K562 (cell line): ENCODE measurements at regions not wholly inside any gene's neighbourhood (a gene's known extent, or its start where the extent isn't known, plus 50 kb on each side); places are given as distances from the start of the nearest gene placed in this dataset.

Source experiments
- ATAC-seq: fragments of 200-7000 bp; cut with Tn5 transposase; 3 replicates; pipeline ENCODE4 v1.9.1; 2020; ENCODE audit warnings: moderate library complexity
- BruUV-seq: library from RNA; stranded (reverse); fragments of 400-500 nt; replicated peaks from 2 replicates; lab custom pipeline; 2021; lab: Mats Ljungman, UMichigan
- CTCF ChIA-PET: fragments of 300-600 bp; formaldehyde crosslinking; extraction: SDS; loops from one replicate; lab custom pipeline; 2021; ENCODE audit warnings: low intra/inter-chr PET ratio; lab: Yijun Ruan, JAX
- POLR2A ChIA-PET: fragments of 300-600, 350-650 bp; sonication (Branson Sonifier 250); formaldehyde crosslinking; extraction: SDS; loops from one replicate; lab custom pipeline; 2021; ENCODE audit warnings: antibody characterized with exemption, inconsistent platforms; lab: Yijun Ruan, JAX
- DNase-seq, 4 experiments: peaks; one replicate each; pipeline versions ENCODE4 v3.0.0 to v3.0.0-alpha.2; 2011 to 2018; ENCODE audit warnings: low spot score in 3 of 4, mixed read lengths in 3 of 4; ENCODE audit errors: extremely low read depth in 1 of 4
- FAIRE-seq: peaks from 2 replicates; lab custom pipeline; 2011; peaks lifted over from hg19 to GRCh38; lab: Jason Lieb, UNC
- H2AFZ ChIP-seq: 2 replicates; pipeline ENCODE4 v1.6.0; 2011; ENCODE audit warnings: low read depth, low read length, control low read depth, inconsistent platforms
- H3K27ac ChIP-seq: fragments of 200-600 bp; 3 replicates; pipeline ENCODE4 v1.8.0; 2011; ENCODE audit warnings: low read depth, mild to moderate bottlenecking, control low read depth, inconsistent platforms, low read length, moderate library complexity, mixed read lengths; ENCODE audit errors: extremely low read depth
- H3K27me3 ChIP-seq, 2 experiments: fragments of 300-600 bp in 1 of 2; 2 replicates in 1 of 2; 3 replicates in 1 of 2; pipeline versions ENCODE4 v1.6.0 to v1.8.0; 2011; ENCODE audit warnings: inconsistent platforms in 2 of 2, low read length in 2 of 2, mild to moderate bottlenecking in 1 of 2, mixed read lengths in 1 of 2, moderate library complexity in 1 of 2; ENCODE audit not compliant: control insufficient read depth in 2 of 2, insufficient read depth in 2 of 2
- H3K36me3 ChIP-seq: fragments of 300-600 bp; 3 replicates; pipeline ENCODE4 v1.8.0; 2011; ENCODE audit warnings: mild to moderate bottlenecking, low read length, inconsistent platforms; ENCODE audit not compliant: control insufficient read depth, insufficient read depth
- H3K4me1 ChIP-seq, 2 experiments: fragments of 200-600 bp in 1 of 2; replicated peaks in 1 of 2; 2 replicates in 1 of 2; 3 replicates in 1 of 2; pipeline versions ENCODE4 v1.5.1 to v1.8.0; 2011; ENCODE audit warnings: inconsistent platforms in 2 of 2, low read length in 2 of 2, mild to moderate bottlenecking in 1 of 2, mixed read lengths in 1 of 2, moderate library complexity in 1 of 2; ENCODE audit not compliant: control insufficient read depth in 2 of 2, insufficient read depth in 2 of 2
- H3K4me2 ChIP-seq: 2 replicates; pipeline ENCODE4 v1.6.1; 2011; ENCODE audit warnings: low read length, control low read depth, inconsistent platforms, mixed read lengths; ENCODE audit not compliant: insufficient read depth
- H3K4me3 ChIP-seq: fragments of 200-600 bp; sonication (generic), shearing (Covaris generic); 2 replicates; pipeline ENCODE4 v1.5.1; 2016; ENCODE audit warnings: control low read depth, inconsistent platforms
- H3K79me2 ChIP-seq: fragments of 200-600 bp; 3 replicates; pipeline ENCODE4 v1.8.0; 2011; ENCODE audit warnings: low read length, inconsistent platforms; ENCODE audit not compliant: control insufficient read depth, insufficient read depth
- H3K9ac ChIP-seq, 2 experiments: 2 replicates each; pipeline versions ENCODE4 v1.6.0 to v1.6.1; 2011; ENCODE audit warnings: low read depth in 2 of 2, low read length in 2 of 2, control low read depth in 1 of 2, inconsistent platforms in 1 of 2, mild to moderate bottlenecking in 1 of 2, mixed read lengths in 1 of 2; ENCODE audit not compliant: insufficient read depth in 1 of 2
- H3K9me1 ChIP-seq: one replicate; pipeline ENCODE4 v1.6.0; 2011; ENCODE audit warnings: inconsistent platforms, mild to moderate bottlenecking, low read length, moderate library complexity; ENCODE audit not compliant: control insufficient read depth, insufficient read depth
- H3K9me3 ChIP-seq: replicated peaks from 2 replicates; pipeline ENCODE4 v1.5.1; 2011; ENCODE audit warnings: low read depth, low read length, inconsistent platforms; ENCODE audit not compliant: control insufficient read depth, insufficient read depth
- H4K20me1 ChIP-seq: replicated peaks from 2 replicates; pipeline ENCODE4 v1.6.1; 2011; ENCODE audit warnings: low read length, inconsistent platforms, mixed read lengths; ENCODE audit not compliant: control insufficient read depth, insufficient read depth
- BMI1 ChIP-seq: fragments of 150-350 bp; IDR thresholded peaks from 2 replicates; pipeline ENCODE4 v1.6.1; 2014; ENCODE audit warnings: low read length
- ETV1 ChIP-seq: fragments of 450-650 bp; conservative IDR thresholded peaks from 2 replicates; pipeline ENCODE4 v1.6.1; 2016; ENCODE audit warnings: missing genetic modification characterization, control low read depth, low read depth, missing compliant biosample characterization
- HCFC1 ChIP-seq: IDR thresholded peaks from 2 replicates; pipeline ENCODE4 v1.6.1; 2012; ENCODE audit warnings: low read depth, low read length, improper control_type of control experiment
- PHB ChIP-seq: fragments of 250-450 bp; sonication (Bioruptor Pico); IDR thresholded peaks from 2 replicates; pipeline ENCODE4 v1.5.0; 2021
- ZNF184 ChIP-seq: sonication (generic); formaldehyde crosslinking; IDR thresholded peaks from 2 replicates; pipeline ENCODE4 v1.5.0; 2020; ENCODE audit warnings: missing genetic modification reagents
- ZNF589 ChIP-seq: fragments of 200-800 bp; sonication (Bioruptor generic); IDR thresholded peaks from 2 replicates; pipeline ENCODE4 v1.6.1; 2016; ENCODE audit warnings: low read depth, missing genetic modification characterization, missing compliant biosample characterization
- WGBS: fragments of 100-300 bp; shearing (Covaris generic); methylation state at CpG from one replicate; pipeline ENCODE4 v1.1.6; 2016; ENCODE audit warnings: low coverage, mixed read lengths; ENCODE audit not compliant: insufficient coverage; ENCODE audit errors: missing lambda C conversion rate; 5-methylcytosine and 5-hydroxymethylcytosine counted together
- in situ Hi-C: fragments of 300-500 bp; cut with MboI; formaldehyde crosslinking; loops from 4 replicates; pipeline ENCODE4 v1.15.0; 2018; ENCODE audit warnings: inconsistent platforms, mixed read lengths
- intact Hi-C: fragments of 100-400 bp; cut with micrococcal nuclease; formaldehyde crosslinking; loops from 2 replicates; pipeline ENCODE4 v1.14.2; 2022
- TF ChIP-seq, protein P1 (sequence below): fragments of 450-650 bp; formaldehyde crosslinking; IDR thresholded peaks from 2 replicates; pipeline ENCODE4 v1.4.0; 2020; ENCODE audit warnings: mild to moderate bottlenecking, moderate library complexity
- TF ChIP-seq, protein P2 (sequence below): sonication (generic); formaldehyde crosslinking; IDR thresholded peaks from 2 replicates; pipeline ENCODE4 v1.8.1; 2023; ENCODE audit warnings: mild to moderate bottlenecking, missing genetic modification reagents
- TF ChIP-seq, protein P3 (sequence below): fragments of 450-650 bp; IDR thresholded peaks from 2 replicates; pipeline ENCODE4 v1.6.1; 2014; ENCODE audit warnings: low read depth, mild to moderate bottlenecking, moderate library complexity, borderline replicate concordance
- TF ChIP-seq, protein P4 (sequence below): IDR thresholded peaks from 2 replicates; pipeline ENCODE4 v1.6.1; 2011; ENCODE audit warnings: borderline replicate concordance, low read depth, mild to moderate bottlenecking, moderate library complexity, low read length; ENCODE audit not compliant: insufficient read depth, poor library complexity, severe bottlenecking
- TF ChIP-seq, protein P5 (sequence below): sonication (generic); formaldehyde crosslinking; IDR thresholded peaks from 2 replicates; pipeline ENCODE4 v1.8.0; 2023; ENCODE audit warnings: mild to moderate bottlenecking, missing genetic modification reagents

DNA sequence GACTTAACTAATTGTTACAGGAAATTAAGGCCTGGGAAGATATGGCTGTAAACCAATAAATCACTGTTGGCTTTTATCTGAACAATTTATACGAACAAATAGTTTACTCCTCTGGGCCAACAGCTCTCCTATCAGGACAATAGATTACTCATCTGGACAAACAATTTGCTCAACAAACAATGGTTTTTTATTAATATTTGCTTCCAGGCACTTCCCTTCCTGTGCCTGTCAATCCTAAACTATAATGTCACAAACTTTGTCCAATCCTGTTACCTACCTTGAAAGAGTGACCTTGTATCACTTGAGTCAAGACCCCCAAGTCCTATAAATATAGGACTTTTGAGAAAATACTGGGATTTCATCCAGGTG is 87.6 kb upstream of the OR9Q1 start (continued):
- TF ChIP-seq, protein P1, sequence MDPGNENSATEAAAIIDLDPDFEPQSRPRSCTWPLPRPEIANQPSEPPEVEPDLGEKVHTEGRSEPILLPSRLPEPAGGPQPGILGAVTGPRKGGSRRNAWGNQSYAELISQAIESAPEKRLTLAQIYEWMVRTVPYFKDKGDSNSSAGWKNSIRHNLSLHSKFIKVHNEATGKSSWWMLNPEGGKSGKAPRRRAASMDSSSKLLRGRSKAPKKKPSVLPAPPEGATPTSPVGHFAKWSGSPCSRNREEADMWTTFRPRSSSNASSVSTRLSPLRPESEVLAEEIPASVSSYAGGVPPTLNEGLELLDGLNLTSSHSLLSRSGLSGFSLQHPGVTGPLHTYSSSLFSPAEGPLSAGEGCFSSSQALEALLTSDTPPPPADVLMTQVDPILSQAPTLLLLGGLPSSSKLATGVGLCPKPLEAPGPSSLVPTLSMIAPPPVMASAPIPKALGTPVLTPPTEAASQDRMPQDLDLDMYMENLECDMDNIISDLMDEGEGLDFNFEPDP (CRISPR knock-in tag), result no peak
- TF ChIP-seq PHB (CRISPR knock-in tag), result no peak

DNA sequence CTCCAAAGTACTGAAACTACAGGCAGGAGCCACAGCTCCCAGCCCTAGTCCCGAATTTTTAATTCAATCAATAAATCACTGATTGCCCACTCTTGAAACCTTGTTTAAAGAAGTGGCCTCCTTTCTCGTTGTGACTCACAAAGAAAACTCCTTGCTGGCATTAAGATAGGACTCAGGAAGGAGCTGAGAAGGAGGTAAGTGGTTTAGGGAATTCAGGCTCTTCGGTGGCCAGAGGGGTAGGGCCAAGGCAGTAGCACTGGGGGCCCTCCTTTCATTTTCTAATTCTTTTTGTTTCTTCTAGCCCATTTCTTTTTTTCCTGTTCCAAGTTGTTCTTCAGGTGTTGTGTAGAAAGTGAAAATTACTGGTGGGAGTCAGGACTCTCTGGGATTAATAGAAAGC is 86.2 kb upstream of the OR9Q1 start:
- H3K4me3 ChIP-seq, result no peak overlapping the region
- H3K9me1 ChIP-seq, result no peaks in the 10 kb centered on the region
- H3K4me1 ChIP-seq, result no peaks in the 10 kb centered on the region
- DNase-seq (no peak), ATAC-seq (no peak), FAIRE-seq (no peak)
- no peak overlapping the region for H3K9ac ChIP-seq
- no TSS peak for BruUV-seq
- no peak overlapping the region for H2AFZ ChIP-seq
- no peaks in the 10 kb centered on the region for H3K9me3 ChIP-seq
- H3K27me3 ChIP-seq, result peaks cover 12 to 13% of the 10 kb centered on the region in 2 experiments; a peak in 4 of 5 replicates
- 3% methylated on average over 3 of the region's 3 CpGs for WGBS
- no peak overlapping the region for H3K4me2 ChIP-seq
- CTCF ChIA-PET, result no interaction called here
- H4K20me1 ChIP-seq, result 0 out of 2 replicates have a peak, but pooled peaks cover 3% of the 10 kb centered on the region
- POLR2A ChIA-PET, result no interaction called here
- H3K79me2 ChIP-seq, result no peaks in the 10 kb centered on the region
- in situ Hi-C loops (no loop called here), intact Hi-C loops (no loop called here)
- H3K27ac ChIP-seq, result no peak overlapping the region
- H3K36me3 ChIP-seq, result no peaks in the 10 kb centered on the region
- TF ChIP-seq, protein P2, sequence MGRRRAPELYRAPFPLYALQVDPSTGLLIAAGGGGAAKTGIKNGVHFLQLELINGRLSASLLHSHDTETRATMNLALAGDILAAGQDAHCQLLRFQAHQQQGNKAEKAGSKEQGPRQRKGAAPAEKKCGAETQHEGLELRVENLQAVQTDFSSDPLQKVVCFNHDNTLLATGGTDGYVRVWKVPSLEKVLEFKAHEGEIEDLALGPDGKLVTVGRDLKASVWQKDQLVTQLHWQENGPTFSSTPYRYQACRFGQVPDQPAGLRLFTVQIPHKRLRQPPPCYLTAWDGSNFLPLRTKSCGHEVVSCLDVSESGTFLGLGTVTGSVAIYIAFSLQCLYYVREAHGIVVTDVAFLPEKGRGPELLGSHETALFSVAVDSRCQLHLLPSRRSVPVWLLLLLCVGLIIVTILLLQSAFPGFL (CRISPR knock-in tag), result no peak
- no peak for TF ChIP-seq ETV1 (tag)
- no peak for TF ChIP-seq HCFC1
- TF ChIP-seq, protein P3, sequence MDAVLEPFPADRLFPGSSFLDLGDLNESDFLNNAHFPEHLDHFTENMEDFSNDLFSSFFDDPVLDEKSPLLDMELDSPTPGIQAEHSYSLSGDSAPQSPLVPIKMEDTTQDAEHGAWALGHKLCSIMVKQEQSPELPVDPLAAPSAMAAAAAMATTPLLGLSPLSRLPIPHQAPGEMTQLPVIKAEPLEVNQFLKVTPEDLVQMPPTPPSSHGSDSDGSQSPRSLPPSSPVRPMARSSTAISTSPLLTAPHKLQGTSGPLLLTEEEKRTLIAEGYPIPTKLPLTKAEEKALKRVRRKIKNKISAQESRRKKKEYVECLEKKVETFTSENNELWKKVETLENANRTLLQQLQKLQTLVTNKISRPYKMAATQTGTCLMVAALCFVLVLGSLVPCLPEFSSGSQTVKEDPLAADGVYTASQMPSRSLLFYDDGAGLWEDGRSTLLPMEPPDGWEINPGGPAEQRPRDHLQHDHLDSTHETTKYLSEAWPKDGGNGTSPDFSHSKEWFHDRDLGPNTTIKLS, result no peak
- no peak for TF ChIP-seq ZNF589 (CRISPR knock-in tag)
- TF ChIP-seq, protein P4, sequence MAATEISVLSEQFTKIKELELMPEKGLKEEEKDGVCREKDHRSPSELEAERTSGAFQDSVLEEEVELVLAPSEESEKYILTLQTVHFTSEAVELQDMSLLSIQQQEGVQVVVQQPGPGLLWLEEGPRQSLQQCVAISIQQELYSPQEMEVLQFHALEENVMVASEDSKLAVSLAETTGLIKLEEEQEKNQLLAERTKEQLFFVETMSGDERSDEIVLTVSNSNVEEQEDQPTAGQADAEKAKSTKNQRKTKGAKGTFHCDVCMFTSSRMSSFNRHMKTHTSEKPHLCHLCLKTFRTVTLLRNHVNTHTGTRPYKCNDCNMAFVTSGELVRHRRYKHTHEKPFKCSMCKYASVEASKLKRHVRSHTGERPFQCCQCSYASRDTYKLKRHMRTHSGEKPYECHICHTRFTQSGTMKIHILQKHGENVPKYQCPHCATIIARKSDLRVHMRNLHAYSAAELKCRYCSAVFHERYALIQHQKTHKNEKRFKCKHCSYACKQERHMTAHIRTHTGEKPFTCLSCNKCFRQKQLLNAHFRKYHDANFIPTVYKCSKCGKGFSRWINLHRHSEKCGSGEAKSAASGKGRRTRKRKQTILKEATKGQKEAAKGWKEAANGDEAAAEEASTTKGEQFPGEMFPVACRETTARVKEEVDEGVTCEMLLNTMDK, result no peak
- TF ChIP-seq, protein P5, sequence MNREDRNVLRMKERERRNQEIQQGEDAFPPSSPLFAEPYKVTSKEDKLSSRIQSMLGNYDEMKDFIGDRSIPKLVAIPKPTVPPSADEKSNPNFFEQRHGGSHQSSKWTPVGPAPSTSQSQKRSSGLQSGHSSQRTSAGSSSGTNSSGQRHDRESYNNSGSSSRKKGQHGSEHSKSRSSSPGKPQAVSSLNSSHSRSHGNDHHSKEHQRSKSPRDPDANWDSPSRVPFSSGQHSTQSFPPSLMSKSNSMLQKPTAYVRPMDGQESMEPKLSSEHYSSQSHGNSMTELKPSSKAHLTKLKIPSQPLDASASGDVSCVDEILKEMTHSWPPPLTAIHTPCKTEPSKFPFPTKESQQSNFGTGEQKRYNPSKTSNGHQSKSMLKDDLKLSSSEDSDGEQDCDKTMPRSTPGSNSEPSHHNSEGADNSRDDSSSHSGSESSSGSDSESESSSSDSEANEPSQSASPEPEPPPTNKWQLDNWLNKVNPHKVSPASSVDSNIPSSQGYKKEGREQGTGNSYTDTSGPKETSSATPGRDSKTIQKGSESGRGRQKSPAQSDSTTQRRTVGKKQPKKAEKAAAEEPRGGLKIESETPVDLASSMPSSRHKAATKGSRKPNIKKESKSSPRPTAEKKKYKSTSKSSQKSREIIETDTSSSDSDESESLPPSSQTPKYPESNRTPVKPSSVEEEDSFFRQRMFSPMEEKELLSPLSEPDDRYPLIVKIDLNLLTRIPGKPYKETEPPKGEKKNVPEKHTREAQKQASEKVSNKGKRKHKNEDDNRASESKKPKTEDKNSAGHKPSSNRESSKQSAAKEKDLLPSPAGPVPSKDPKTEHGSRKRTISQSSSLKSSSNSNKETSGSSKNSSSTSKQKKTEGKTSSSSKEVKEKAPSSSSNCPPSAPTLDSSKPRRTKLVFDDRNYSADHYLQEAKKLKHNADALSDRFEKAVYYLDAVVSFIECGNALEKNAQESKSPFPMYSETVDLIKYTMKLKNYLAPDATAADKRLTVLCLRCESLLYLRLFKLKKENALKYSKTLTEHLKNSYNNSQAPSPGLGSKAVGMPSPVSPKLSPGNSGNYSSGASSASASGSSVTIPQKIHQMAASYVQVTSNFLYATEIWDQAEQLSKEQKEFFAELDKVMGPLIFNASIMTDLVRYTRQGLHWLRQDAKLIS, result no peak
- no peak for TF ChIP-seq ZNF184 (CRISPR knock-in tag)
- no peak for TF ChIP-seq BMI1
